ENCODE measurements at regions not wholly inside any gene's neighbourhood (a gene's known extent, or its start where the extent isn't known, plus 50 kb on each side); places are given as distances from the start of the nearest gene placed in this dataset.

DNA sequence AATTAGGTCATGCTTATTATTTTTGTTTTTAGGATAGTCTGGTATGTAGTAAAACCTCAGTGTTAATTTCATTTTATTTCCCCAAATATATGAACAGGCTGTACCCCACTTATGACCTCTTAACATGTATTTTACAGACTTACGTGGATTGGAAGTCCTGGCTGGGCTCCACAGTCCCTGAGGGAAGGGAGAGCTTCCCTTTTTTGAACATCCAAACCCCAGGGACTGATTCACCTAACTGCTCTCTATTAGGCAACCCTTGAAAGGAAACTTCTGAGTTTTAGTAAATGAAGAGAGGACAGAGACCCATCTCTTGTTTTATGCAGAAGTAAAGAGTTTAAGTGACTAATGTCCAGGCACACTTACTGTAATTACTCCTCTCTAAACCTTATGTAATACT, 233.1 kb upstream of the SPRY1 start:
- no peak for DNase-seq
- intact Hi-C loops (cut with DNase I; ENCODE audit: low total_unique reads), result no loop called here
- Histone ChIP-seq H3K27me3 (replicated peaks in 1 of 7) (no peaks in the 10 kb centered on the region), H3K4me1 (no peaks in the 10 kb centered on the region), H3K27ac (no peak overlapping the region), H3K36me3 (no peaks in the 10 kb centered on the region), H3K4me3 (no peak overlapping the region), H3K9me3 (no peaks in the 10 kb centered on the region)
- TF ChIP-seq CTCF (IDR thresholded peaks at IDR 0.05 in 8 of 11, conservative IDR thresholded peaks at IDR 0.05 in 3 of 11), result no peak
- no peak for TF ChIP-seq POLR2A (IDR thresholded peaks at IDR 0.05)
- TF ChIP-seq POLR2AphosphoS5 (IDR thresholded peaks at IDR 0.05), result no peak
- WGBS, 5 donors, result 33 to 63% (median 50%) methylated on average over 1 of the region's 1 CpG

DNA sequence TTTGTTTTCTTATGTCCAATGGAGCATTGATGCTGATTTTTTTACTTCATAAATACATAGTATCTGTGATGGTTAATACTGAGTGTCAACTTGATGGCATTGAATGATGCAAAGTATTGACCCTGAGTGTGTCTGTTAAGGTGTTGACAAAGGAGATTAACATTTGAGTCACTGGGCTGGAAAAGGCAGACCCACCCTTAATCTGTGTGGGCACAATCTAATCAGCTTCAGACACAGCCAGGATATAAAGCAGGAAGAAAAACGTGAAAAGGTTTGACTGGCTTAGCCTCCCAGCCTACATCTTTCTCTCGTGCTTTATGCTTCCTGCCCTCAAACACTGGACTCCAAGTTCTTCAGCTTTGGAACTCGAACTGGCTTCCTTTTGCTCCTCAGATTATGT, 230.6 kb upstream of the SPRY1 start:
- Histone ChIP-seq H3K9me3 (no peaks in the 10 kb centered on the region), H3K36me3 (no peaks in the 10 kb centered on the region), H3K4me3 (no peak overlapping the region), H3K27me3 (replicated peaks in 1 of 7) (no peaks in the 10 kb centered on the region), H3K27ac (no peak overlapping the region), H3K4me1 (no peaks in the 10 kb centered on the region)
- intact Hi-C loops (cut with DNase I; ENCODE audit: low total_unique reads), result no loop called here
- no peak for TF ChIP-seq POLR2A (IDR thresholded peaks at IDR 0.05)
- TF ChIP-seq CTCF (IDR thresholded peaks at IDR 0.05 in 8 of 11, conservative IDR thresholded peaks at IDR 0.05 in 3 of 11), result no peak
- TF ChIP-seq POLR2AphosphoS5 (IDR thresholded peaks at IDR 0.05), result no peak
- WGBS, 5 donors, result 84 to 99% (median 95%) methylated on average over 3 of the region's 3 CpGs
- no peak for DNase-seq

DNA sequence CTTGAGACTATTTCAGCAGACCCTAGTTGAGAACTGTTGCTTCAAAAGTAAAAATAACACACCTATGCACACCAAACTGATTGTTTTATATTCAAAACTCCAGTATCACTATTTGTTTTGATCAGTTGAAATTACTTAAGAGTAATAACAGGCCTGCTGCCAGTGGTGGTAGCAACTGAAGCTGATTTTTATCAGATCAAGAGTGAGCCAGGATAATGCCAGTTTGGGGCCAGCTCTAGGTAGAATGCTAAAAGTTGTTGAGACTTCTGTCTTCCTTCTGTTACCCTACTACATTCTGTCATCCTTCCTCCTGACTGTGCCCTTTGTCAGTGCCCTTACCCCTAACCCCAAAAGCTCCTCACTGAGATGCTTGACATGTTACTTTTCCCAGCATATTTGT, 228.7 kb upstream of the SPRY1 start:
- intact Hi-C loops (cut with DNase I; ENCODE audit: low total_unique reads), result no loop called here
- Histone ChIP-seq H3K4me1 (no peaks in the 10 kb centered on the region), H3K4me3 (no peak overlapping the region), H3K27me3 (replicated peaks in 1 of 7) (no peaks in the 10 kb centered on the region), H3K9me3 (peaks cover 0 to under 1% (median 0%) of the 10 kb centered on the region in 8 donors), H3K36me3 (no peaks in the 10 kb centered on the region), H3K27ac (no peak overlapping the region)
- no peak for DNase-seq
- TF ChIP-seq POLR2A (IDR thresholded peaks at IDR 0.05), result no peak
- no peak for TF ChIP-seq CTCF (IDR thresholded peaks at IDR 0.05 in 8 of 11, conservative IDR thresholded peaks at IDR 0.05 in 3 of 11)
- no peak for TF ChIP-seq POLR2AphosphoS5 (IDR thresholded peaks at IDR 0.05)

DNA sequence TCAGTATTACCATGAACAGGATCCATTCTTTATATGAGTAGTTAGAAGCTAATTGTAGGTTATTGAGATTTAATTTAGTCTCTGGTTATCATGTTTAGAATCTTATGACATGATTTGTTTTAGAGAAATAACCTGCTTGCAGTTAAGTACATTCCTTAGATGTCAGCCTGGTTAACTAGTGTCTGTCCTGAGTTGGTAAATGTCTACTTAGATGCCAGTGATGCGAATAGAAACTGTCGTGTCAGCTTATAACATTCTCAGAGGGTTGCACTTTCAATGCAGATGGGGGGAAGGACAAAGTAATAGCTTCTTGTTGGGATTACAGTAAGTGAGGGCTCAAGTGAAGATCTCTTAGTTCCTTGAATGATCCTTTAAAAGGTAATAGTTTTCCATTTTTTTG, 227.8 kb upstream of the SPRY1 start:
- intact Hi-C loops (cut with DNase I; ENCODE audit: low total_unique reads), result no loop called here
- 84 to 93% (median 86%) methylated on average over 2 of the region's 2 CpGs for WGBS, 5 donors
- H3K27me3 ChIP-seq (replicated peaks in 1 of 7), result no peaks in the 10 kb centered on the region
- no peak for DNase-seq
- TF ChIP-seq POLR2A (IDR thresholded peaks at IDR 0.05) (no peak), POLR2AphosphoS5 (IDR thresholded peaks at IDR 0.05) (no peak), CTCF (IDR thresholded peaks at IDR 0.05 in 8 of 11, conservative IDR thresholded peaks at IDR 0.05 in 3 of 11) (no peak)
- H3K4me3 ChIP-seq, result no peak overlapping the region
- H3K36me3 ChIP-seq, result no peaks in the 10 kb centered on the region
- H3K9me3 ChIP-seq, result peaks cover 0 to 6% (median 0%) of the 10 kb centered on the region in 8 donors
- no peaks in the 10 kb centered on the region for H3K4me1 ChIP-seq
- H3K27ac ChIP-seq, result no peak overlapping the region

Measured in spleen (tissue), 11 donors.